ENCODE measurements at regions not wholly inside any gene's neighbourhood (a gene's known extent, or its start where the extent isn't known, plus 50 kb on each side); places are given as distances from the start of the nearest gene placed in this dataset.
A peak's percentile ranks its signal among the peaks of the same experiment; 100 is the strongest.

DNA sequence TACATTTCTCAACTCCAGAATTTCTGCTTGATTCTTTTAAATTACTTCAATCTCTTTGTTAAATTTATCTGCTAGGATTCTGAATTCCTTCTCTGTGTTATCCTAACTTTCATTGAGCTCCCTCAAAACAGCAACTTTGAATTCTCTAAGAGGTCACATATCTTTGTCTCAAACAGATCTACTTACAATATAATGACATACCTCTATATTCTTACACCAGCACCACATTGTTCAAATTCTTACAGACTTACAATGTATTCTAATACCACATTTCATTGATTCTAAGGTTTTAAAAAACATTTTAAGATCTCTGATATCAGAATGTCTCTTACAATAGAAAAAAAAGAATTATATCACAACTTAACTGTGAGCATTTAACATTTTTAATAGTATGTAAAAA is 77.4 kb downstream of the DIRAS3 start:
- H3K9me2 ChIP-seq (ENCODE audit: insufficient read depth) = no peaks in the 10 kb centered on the region
- in situ Hi-C loops (cut with MboI) = no loop called here
- no peaks in the 10 kb centered on the region for H3K9me3 ChIP-seq (ENCODE audit: low read depth)
- H3K9ac ChIP-seq = no peak overlapping the region
- H3F3A ChIP-seq (ENCODE audit: insufficient read depth) = peaks cover 14% of the 10 kb centered on the region
- no peaks in the 10 kb centered on the region for H4K20me1 ChIP-seq (ENCODE audit: insufficient read depth)
- H3K79me2 ChIP-seq (ENCODE audit: insufficient read depth) = no peaks in the 10 kb centered on the region
- H3K4me1 ChIP-seq (ENCODE audit: insufficient read depth) = peaks cover 23% of the 10 kb centered on the region
- H3K27me3 ChIP-seq (replicated peaks; ENCODE audit: insufficient read depth) = no peaks in the 10 kb centered on the region
- H3K4me2 ChIP-seq (ENCODE audit: unreplicated experiment) = no peak overlapping the region
- H3K4me3 ChIP-seq = no peak overlapping the region
- no peak overlapping the region for H3K27ac ChIP-seq
- DNase-seq = no peak
- TF ChIP-seq EZH2 (IDR thresholded peaks at IDR 0.05; ENCODE audit: insufficient read depth, poor library complexity, severe bottlenecking) = no peak
- TF ChIP-seq EZH2phosphoT487 (IDR thresholded peaks at IDR 0.05; ENCODE audit: insufficient read depth, low read depth) = no peak
- H2AFZ ChIP-seq = peak overlapping the region; percentile 18; the same call in 1 of the 2 replicates
- no peaks in the 10 kb centered on the region for H3K36me3 ChIP-seq (ENCODE audit: low read depth)

DNA sequence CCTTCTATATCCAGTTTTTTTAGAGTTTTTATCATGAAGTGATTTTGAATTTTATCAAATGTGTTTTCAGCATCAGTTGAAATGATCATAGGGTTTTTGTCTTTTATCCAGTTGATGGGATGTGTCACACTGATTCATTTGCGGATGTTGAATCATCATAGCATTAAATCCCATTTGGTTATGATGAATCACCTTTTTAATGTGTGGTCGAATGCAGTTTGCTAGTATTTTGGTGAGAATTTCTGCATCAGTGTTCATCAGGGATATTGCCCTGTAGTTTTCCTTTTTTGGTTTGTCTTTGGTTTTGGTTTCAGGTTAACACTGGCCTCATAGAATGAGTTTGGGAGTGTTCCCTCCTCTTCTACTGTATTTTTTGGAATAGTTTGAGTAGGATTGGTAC is 80.3 kb downstream of the DIRAS3 start:
- TF ChIP-seq EZH2 (IDR thresholded peaks at IDR 0.05; ENCODE audit: insufficient read depth, poor library complexity, severe bottlenecking) = no peak
- TF ChIP-seq EZH2phosphoT487 (IDR thresholded peaks at IDR 0.05; ENCODE audit: insufficient read depth, low read depth) = no peak
- peaks cover 14% of the 10 kb centered on the region for H3F3A ChIP-seq (ENCODE audit: insufficient read depth)
- WGBS, 2 experiments (ENCODE audit: low coverage in 1 of 2, low lambda C conversion rate in 2 of 2, missing lambda C conversion rate in 2 of 2) = 2% methylated on average over 2 of the region's 2 CpGs
- H3K79me2 ChIP-seq (ENCODE audit: insufficient read depth) = no peaks in the 10 kb centered on the region
- H4K20me1 ChIP-seq (ENCODE audit: insufficient read depth) = no peaks in the 10 kb centered on the region
- no peaks in the 10 kb centered on the region for H3K9me3 ChIP-seq (ENCODE audit: low read depth)
- peak overlapping the region; percentile 79 for H3K4me2 ChIP-seq (ENCODE audit: unreplicated experiment)
- in situ Hi-C loops (cut with MboI) = no loop called here
- no peaks in the 10 kb centered on the region for H3K27me3 ChIP-seq (replicated peaks; ENCODE audit: insufficient read depth)
- H3K9me2 ChIP-seq (ENCODE audit: insufficient read depth) = no peaks in the 10 kb centered on the region
- no peaks in the 10 kb centered on the region for H3K36me3 ChIP-seq (ENCODE audit: low read depth)
- peak; percentile 91 for DNase-seq
- peak overlapping the region; percentile 43; the same call in 1 of the 2 replicates for H3K9ac ChIP-seq
- H3K4me3 ChIP-seq = peak overlapping the region; percentile 54
- H3K4me1 ChIP-seq (ENCODE audit: insufficient read depth) = peaks cover 23% of the 10 kb centered on the region
- peak overlapping the region; percentile 71 for H3K27ac ChIP-seq
- H2AFZ ChIP-seq = peak overlapping the region; percentile 36

DNA sequence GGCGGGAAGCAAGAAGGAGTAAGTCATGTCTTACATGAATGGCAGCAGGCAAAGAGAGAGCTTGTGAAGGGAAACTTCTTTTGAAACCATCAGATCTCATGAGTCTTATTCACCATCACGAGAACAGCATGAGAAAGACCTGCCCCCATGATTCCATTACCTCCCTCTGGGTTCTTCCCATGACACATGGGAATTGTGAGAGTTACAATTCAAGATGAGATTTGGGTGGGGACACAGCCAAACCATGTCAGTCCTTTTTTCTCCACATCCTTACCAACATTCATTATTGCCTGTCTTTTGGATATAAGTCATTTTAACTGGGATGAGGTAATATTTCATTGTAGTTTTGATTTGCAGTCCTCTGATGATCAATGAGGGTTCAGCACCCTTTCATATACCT is 81.0 kb downstream of the DIRAS3 start:
- no peak overlapping the region for H2AFZ ChIP-seq
- no peaks in the 10 kb centered on the region for H3K9me3 ChIP-seq (ENCODE audit: low read depth)
- no peak for TF ChIP-seq EZH2 (IDR thresholded peaks at IDR 0.05; ENCODE audit: insufficient read depth, poor library complexity, severe bottlenecking)
- TF ChIP-seq EZH2phosphoT487 (IDR thresholded peaks at IDR 0.05; ENCODE audit: insufficient read depth, low read depth) = no peak
- H3K9me2 ChIP-seq (ENCODE audit: insufficient read depth) = no peaks in the 10 kb centered on the region
- H3F3A ChIP-seq (ENCODE audit: insufficient read depth) = peaks cover 14% of the 10 kb centered on the region
- no peak overlapping the region for H3K4me3 ChIP-seq
- peaks cover 23% of the 10 kb centered on the region for H3K4me1 ChIP-seq (ENCODE audit: insufficient read depth)
- H3K4me2 ChIP-seq (ENCODE audit: unreplicated experiment) = no peak overlapping the region
- no peaks in the 10 kb centered on the region for H3K36me3 ChIP-seq (ENCODE audit: low read depth)
- H3K79me2 ChIP-seq (ENCODE audit: insufficient read depth) = no peaks in the 10 kb centered on the region
- in situ Hi-C loops (cut with MboI) = no loop called here
- 78 to 89% methylated on average over 2 of the region's 2 CpGs for WGBS, 2 experiments (ENCODE audit: low coverage in 1 of 2, low lambda C conversion rate in 2 of 2, missing lambda C conversion rate in 2 of 2)
- no peaks in the 10 kb centered on the region for H3K27me3 ChIP-seq (replicated peaks; ENCODE audit: insufficient read depth)
- H4K20me1 ChIP-seq (ENCODE audit: insufficient read depth) = no peaks in the 10 kb centered on the region
- no peak for DNase-seq
- peak overlapping the region; percentile 71 for H3K27ac ChIP-seq
- no peak overlapping the region for H3K9ac ChIP-seq

DNA sequence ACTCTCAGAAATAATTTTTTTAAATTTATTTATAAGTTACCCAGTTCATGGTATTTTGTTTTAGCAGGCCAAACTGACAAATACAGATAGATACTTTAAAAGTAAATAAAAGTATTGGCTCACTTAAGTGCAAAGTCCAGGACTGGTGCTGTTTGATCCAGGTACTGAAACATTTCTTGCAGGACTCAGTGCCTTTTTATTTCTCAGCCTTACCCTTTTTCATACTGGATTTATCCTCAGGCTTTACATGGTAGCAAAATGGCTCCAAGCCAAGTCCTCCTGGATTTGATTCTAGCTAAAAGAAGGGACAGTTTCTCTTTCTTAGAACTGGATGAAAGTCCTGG is 83.8 kb downstream of the DIRAS3 start:
- no peak for TF ChIP-seq EZH2 (IDR thresholded peaks at IDR 0.05; ENCODE audit: insufficient read depth, poor library complexity, severe bottlenecking)
- no peak for TF ChIP-seq EZH2phosphoT487 (IDR thresholded peaks at IDR 0.05; ENCODE audit: insufficient read depth, low read depth)

DNA sequence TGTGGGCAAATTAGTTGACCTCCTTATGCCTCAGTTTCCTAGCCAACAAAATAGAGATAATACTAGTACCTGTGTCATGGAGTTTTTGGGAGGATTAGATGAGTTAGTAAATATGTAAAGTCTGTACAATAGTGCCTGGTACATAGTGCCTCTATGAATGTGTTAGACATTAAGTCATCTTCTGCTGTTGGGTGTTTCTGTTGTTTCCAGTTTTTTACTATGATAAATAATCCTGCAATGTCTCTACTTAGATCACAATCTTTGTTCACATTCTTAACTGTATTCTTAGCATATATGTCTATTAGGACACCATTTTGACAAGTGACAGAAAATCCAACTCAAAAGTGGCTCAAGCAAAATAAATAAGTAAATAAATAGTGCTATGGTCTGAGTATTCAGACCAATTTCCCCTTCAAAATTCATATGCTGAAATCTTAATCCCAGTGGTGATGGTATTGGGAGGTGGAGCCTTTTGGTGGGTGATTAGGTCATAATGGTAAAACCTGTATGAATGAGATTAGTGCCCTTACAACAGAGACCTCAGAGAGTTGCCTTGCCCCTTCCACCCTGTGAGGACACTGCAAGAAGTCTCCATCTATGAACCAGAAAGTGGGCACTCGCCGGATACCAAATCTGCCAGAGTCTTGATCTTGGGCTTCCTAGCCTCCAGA is 84.3 kb downstream of the DIRAS3 start:
- no peaks in the 10 kb centered on the region for H3K36me3 ChIP-seq (ENCODE audit: low read depth)
- H4K20me1 ChIP-seq (ENCODE audit: insufficient read depth) = no peaks in the 10 kb centered on the region
- peaks cover 10% of the 10 kb centered on the region for H3F3A ChIP-seq (ENCODE audit: insufficient read depth)
- no peak for DNase-seq
- H3K4me3 ChIP-seq = no peak overlapping the region
- peaks cover 16% of the 10 kb centered on the region for H3K4me1 ChIP-seq (ENCODE audit: insufficient read depth)
- H3K4me2 ChIP-seq (ENCODE audit: unreplicated experiment) = no peak overlapping the region
- H2AFZ ChIP-seq = no peak overlapping the region
- no peak overlapping the region for H3K27ac ChIP-seq
- H3K9me2 ChIP-seq (ENCODE audit: insufficient read depth) = no peaks in the 10 kb centered on the region
- no peak overlapping the region for H3K9ac ChIP-seq
- in situ Hi-C loops (cut with MboI) = no loop called here
- peaks cover 7% of the 10 kb centered on the region for H3K9me3 ChIP-seq (ENCODE audit: low read depth)
- no peak for TF ChIP-seq EZH2 (IDR thresholded peaks at IDR 0.05; ENCODE audit: insufficient read depth, poor library complexity, severe bottlenecking)
- no peak for TF ChIP-seq EZH2phosphoT487 (IDR thresholded peaks at IDR 0.05; ENCODE audit: insufficient read depth, low read depth)
- WGBS, 2 experiments (ENCODE audit: low coverage in 1 of 2, low lambda C conversion rate in 2 of 2, missing lambda C conversion rate in 2 of 2) = 98 to 100% methylated on average over 1 to 2 of the region's 2 CpGs
- H3K79me2 ChIP-seq (ENCODE audit: insufficient read depth) = no peaks in the 10 kb centered on the region
- H3K27me3 ChIP-seq (replicated peaks; ENCODE audit: insufficient read depth) = no peaks in the 10 kb centered on the region

More for the DNA sequence above, 83.8 kb downstream of the DIRAS3 start:
- Histone ChIP-seq H3K27ac (no peak overlapping the region), H3K9ac (no peak overlapping the region), H3K9me3 (ENCODE audit: low read depth) (peaks cover 7% of the 10 kb centered on the region), H3K4me1 (ENCODE audit: insufficient read depth) (peaks cover 18% of the 10 kb centered on the region), H4K20me1 (ENCODE audit: insufficient read depth) (no peaks in the 10 kb centered on the region), H2AFZ (no peak overlapping the region), H3K9me2 (ENCODE audit: insufficient read depth) (no peaks in the 10 kb centered on the region), H3K36me3 (ENCODE audit: low read depth) (no peaks in the 10 kb centered on the region), H3K27me3 (replicated peaks; ENCODE audit: insufficient read depth) (no peaks in the 10 kb centered on the region), H3F3A (ENCODE audit: insufficient read depth) (peaks cover 10% of the 10 kb centered on the region), H3K4me2 (ENCODE audit: unreplicated experiment) (no peak overlapping the region), H3K4me3 (no peak overlapping the region), H3K79me2 (ENCODE audit: insufficient read depth) (no peaks in the 10 kb centered on the region)
- no peak for DNase-seq
- in situ Hi-C loops (cut with MboI) = no loop called here
